Neuronal stem cell (in vitro differentiated cells): ENCODE measurements at regions not wholly inside any gene's neighbourhood (a gene's known extent, or its start where the extent isn't known, plus 50 kb on each side); places are given as distances from the start of the nearest gene placed in this dataset.

Source experiments
- DNase-seq: peaks from one replicate; pipeline ENCODE4 v3.0.0-alpha.2; 2013; ENCODE audit warnings: low spot score
- H2AFZ ChIP-seq: one replicate; pipeline ENCODE4 v1.6.1; 2013; ENCODE audit warnings: mild to moderate bottlenecking, low read length, inconsistent platforms
- H2AK5ac ChIP-seq: 2 replicates; pipeline ENCODE4 v1.6.1; 2013; ENCODE audit warnings: low read depth, mild to moderate bottlenecking, inconsistent platforms, low read length, moderate library complexity, mixed read lengths
- H2BK120ac ChIP-seq: 2 replicates; pipeline ENCODE4 v1.6.1; 2013; ENCODE audit warnings: low read depth, mild to moderate bottlenecking, inconsistent platforms, low read length, moderate library complexity, mixed read lengths
- H2BK12ac ChIP-seq: one replicate; pipeline ENCODE4 v1.6.1; 2013; ENCODE audit warnings: low read length, inconsistent platforms
- H2BK15ac ChIP-seq: 2 replicates; pipeline ENCODE4 v1.6.1; 2013; ENCODE audit warnings: mild to moderate bottlenecking, low read length, inconsistent platforms, mixed read lengths
- H2BK5ac ChIP-seq: one replicate; pipeline ENCODE4 v1.6.1; 2013; ENCODE audit warnings: inconsistent platforms, mild to moderate bottlenecking, low read length, moderate library complexity
- H3K14ac ChIP-seq: one replicate; pipeline ENCODE4 v1.6.1; 2013; ENCODE audit warnings: low read length, inconsistent platforms
- H3K18ac ChIP-seq: 2 replicates; pipeline ENCODE4 v1.6.1; 2013; ENCODE audit warnings: low read length, inconsistent platforms
- H3K23ac ChIP-seq: 2 replicates; pipeline ENCODE4 v1.6.1; 2013; ENCODE audit warnings: low read depth, mild to moderate bottlenecking, mixed read lengths, low read length, inconsistent platforms; ENCODE audit not compliant: poor library complexity
- H3K27ac ChIP-seq: replicated peaks from 3 replicates; pipeline ENCODE4 v1.5.1; 2013; ENCODE audit warnings: low read length, inconsistent platforms
- H3K27me3 ChIP-seq, 3 experiments: 2 replicates each; pipeline ENCODE4 v1.6.1; 2013; ENCODE audit warnings: low read length in 3 of 3, mild to moderate bottlenecking in 2 of 3, inconsistent platforms in 1 of 3, low read depth in 1 of 3, mixed read lengths in 1 of 3, moderate library complexity in 1 of 3; ENCODE audit not compliant: control insufficient read depth in 3 of 3, insufficient read depth in 3 of 3
- H3K36me3 ChIP-seq, 2 donors: replicated peaks in 1 of 2; 2 replicates each; pipeline ENCODE4 v1.6.1; 2013; ENCODE audit warnings: low read length in 2 of 2; ENCODE audit not compliant: control insufficient read depth in 2 of 2, insufficient read depth in 2 of 2
- H3K4ac ChIP-seq: 2 replicates; pipeline ENCODE4 v1.6.1; 2013; ENCODE audit warnings: inconsistent platforms, mild to moderate bottlenecking, low read length, moderate library complexity
- H3K4me1 ChIP-seq, 2 donors: 1 replicate in 1 of 2; 2 replicates in 1 of 2; pipeline ENCODE4 v1.6.1; 2013; ENCODE audit warnings: low read length in 2 of 2, low read depth in 1 of 2; ENCODE audit not compliant: control insufficient read depth in 2 of 2, insufficient read depth in 1 of 2
- H3K4me2 ChIP-seq: one replicate; pipeline ENCODE4 v1.6.1; 2013; ENCODE audit warnings: mild to moderate bottlenecking, low read length, inconsistent platforms; ENCODE audit not compliant: insufficient read depth, poor library complexity, severe bottlenecking
- H3K4me3 ChIP-seq, 2 donors: 2 replicates each; pipeline ENCODE4 v1.5.1; 2013; ENCODE audit warnings: low read length in 2 of 2, mild to moderate bottlenecking in 2 of 2, inconsistent platforms in 1 of 2, moderate library complexity in 1 of 2
- H3K79me1 ChIP-seq: one replicate; pipeline ENCODE4 v1.6.1; 2013; ENCODE audit warnings: low read depth, mild to moderate bottlenecking, inconsistent platforms, low read length, moderate library complexity
- H3K9ac ChIP-seq: one replicate; pipeline ENCODE4 v1.6.1; 2013; ENCODE audit warnings: mild to moderate bottlenecking, low read depth, low read length, inconsistent platforms; ENCODE audit not compliant: poor library complexity
- H3K9me3 ChIP-seq, 2 donors: replicated peaks in 1 of 2; 2 replicates each; pipeline versions ENCODE3 to v1.6.1; 2013; ENCODE audit warnings: low read length in 2 of 2, mild to moderate bottlenecking in 2 of 2, inconsistent platforms in 1 of 2, low read depth in 1 of 2, mixed read lengths in 1 of 2, moderate library complexity in 1 of 2; ENCODE audit not compliant: control insufficient read depth in 2 of 2, insufficient read depth in 1 of 2
- H4K8ac ChIP-seq: one replicate; pipeline ENCODE4 v1.6.1; 2013; ENCODE audit warnings: low read depth, mild to moderate bottlenecking, inconsistent platforms, low read length, moderate library complexity
- H4K91ac ChIP-seq: one replicate; pipeline ENCODE4 v1.6.1; 2013; ENCODE audit warnings: low read length, low read depth, mild to moderate bottlenecking, inconsistent platforms; ENCODE audit not compliant: poor library complexity
- WGBS, 2 donors: extraction: QIAGEN DNeasy Blood & Tissue Kit; methylation state at CpG; one replicate each; pipeline ENCODE4 v1.1.7; 2013; ENCODE audit warnings: missing lambda C conversion rate in 2 of 2, mixed read lengths in 1 of 2; ENCODE audit not compliant: insufficient read length in 2 of 2, insufficient replicate concordance in 1 of 2; ENCODE audit errors: extremely low coverage in 2 of 2; 5-methylcytosine and 5-hydroxymethylcytosine counted together

GRCh38 chr11:27207025-27207650 is 155.9 kb downstream of the CCDC34 start:
- no peak overlapping the region for H4K8ac ChIP-seq
- H3K14ac ChIP-seq = no peak overlapping the region
- H3K23ac ChIP-seq = no peak overlapping the region
- H3K79me1 ChIP-seq = no peaks in the 10 kb centered on the region
- no peak overlapping the region for H2BK5ac ChIP-seq
- H2AK5ac ChIP-seq = no peak overlapping the region
- H3K4me2 ChIP-seq = no peak overlapping the region
- H3K9ac ChIP-seq = no peak overlapping the region
- no peak overlapping the region for H2AFZ ChIP-seq
- no peak overlapping the region for H2BK15ac ChIP-seq
- no peak overlapping the region for H2BK120ac ChIP-seq
- no peaks in the 10 kb centered on the region for H3K36me3 ChIP-seq
- WGBS, 2 donors = no CpG with 5 or more reads among the region's 2 CpGs
- no peaks in the 10 kb centered on the region for H3K27me3 ChIP-seq
- H3K18ac ChIP-seq = no peak overlapping the region
- no peak overlapping the region for H2BK12ac ChIP-seq
- DNase-seq = no peak
- no peak overlapping the region for H3K4me3 ChIP-seq
- H4K91ac ChIP-seq = no peak overlapping the region
- no peak overlapping the region for H3K4ac ChIP-seq
- H3K27ac ChIP-seq = no peak overlapping the region
- no peaks in the 10 kb centered on the region for H3K9me3 ChIP-seq
- H3K4me1 ChIP-seq = peaks cover 0 to 1% of the 10 kb centered on the region in 2 donors

GRCh38 chr11:27205779-27206570 is 157.0 kb downstream of the CCDC34 start:
- Histone ChIP-seq H3K27ac (no peak overlapping the region), H4K91ac (no peak overlapping the region), H3K18ac (no peak overlapping the region), H2AFZ (no peak overlapping the region), H2AK5ac (no peak overlapping the region), H3K4me1 (peaks cover 0 to 1% of the 10 kb centered on the region in 2 donors), H3K36me3 (no peaks in the 10 kb centered on the region), H2BK5ac (no peak overlapping the region), H3K9ac (no peak overlapping the region), H3K23ac (no peak overlapping the region), H3K27me3 (no peaks in the 10 kb centered on the region), H2BK15ac (no peak overlapping the region), H3K9me3 (no peaks in the 10 kb centered on the region), H3K4me2 (no peak overlapping the region), H2BK120ac (no peak overlapping the region), H3K79me1 (no peaks in the 10 kb centered on the region), H3K4me3 (no peak overlapping the region), H2BK12ac (no peak overlapping the region), H3K14ac (no peak overlapping the region), H3K4ac (no peak overlapping the region), H4K8ac (no peak overlapping the region)
- no peak for DNase-seq

GRCh38 chr11:27205250-27205649 is 157.8 kb downstream of the CCDC34 start:
- H3K4ac ChIP-seq = no peak overlapping the region
- no peak overlapping the region for H4K91ac ChIP-seq
- H3K4me2 ChIP-seq = no peak overlapping the region
- H3K18ac ChIP-seq = no peak overlapping the region
- H3K23ac ChIP-seq = no peak overlapping the region
- no peak overlapping the region for H3K27ac ChIP-seq
- H2AK5ac ChIP-seq = no peak overlapping the region
- no peak overlapping the region for H2BK5ac ChIP-seq
- H3K27me3 ChIP-seq = no peaks in the 10 kb centered on the region
- no CpG with 5 or more reads among the region's 3 CpGs for WGBS, 2 donors
- H3K36me3 ChIP-seq = no peaks in the 10 kb centered on the region
- H2AFZ ChIP-seq = no peak overlapping the region
- no peak overlapping the region for H3K14ac ChIP-seq
- H2BK12ac ChIP-seq = no peak overlapping the region
- no peak overlapping the region for H3K9ac ChIP-seq
- H2BK15ac ChIP-seq = no peak overlapping the region
- H4K8ac ChIP-seq = no peak overlapping the region
- no peaks in the 10 kb centered on the region for H3K9me3 ChIP-seq
- no peak overlapping the region for H2BK120ac ChIP-seq
- no peak overlapping the region for H3K4me3 ChIP-seq
- DNase-seq = no peak
- peaks cover 0 to 1% of the 10 kb centered on the region in 2 donors for H3K4me1 ChIP-seq
- no peaks in the 10 kb centered on the region for H3K79me1 ChIP-seq

GRCh38 chr11:27204529-27204928 is 158.5 kb downstream of the CCDC34 start:
- H2BK5ac ChIP-seq = no peak overlapping the region
- H3K23ac ChIP-seq = no peak overlapping the region
- no peak overlapping the region for H3K9ac ChIP-seq
- H3K4me1 ChIP-seq = peaks cover 0 to 1% of the 10 kb centered on the region in 2 donors
- no peak overlapping the region for H3K4me3 ChIP-seq
- no peaks in the 10 kb centered on the region for H3K79me1 ChIP-seq
- H2BK120ac ChIP-seq = no peak overlapping the region
- no peaks in the 10 kb centered on the region for H3K36me3 ChIP-seq
- no peaks in the 10 kb centered on the region for H3K27me3 ChIP-seq
- H2AK5ac ChIP-seq = no peak overlapping the region
- no peak overlapping the region for H3K14ac ChIP-seq
- no peak for DNase-seq
- H2AFZ ChIP-seq = no peak overlapping the region
- no peak overlapping the region for H4K8ac ChIP-seq
- no peak overlapping the region for H2BK15ac ChIP-seq
- H3K9me3 ChIP-seq = no peaks in the 10 kb centered on the region
- H2BK12ac ChIP-seq = no peak overlapping the region
- WGBS, 2 donors = no CpG with 5 or more reads among the region's 3 CpGs
- H3K4me2 ChIP-seq = no peak overlapping the region
- H3K27ac ChIP-seq = no peak overlapping the region
- no peak overlapping the region for H4K91ac ChIP-seq
- no peak overlapping the region for H3K4ac ChIP-seq
- no peak overlapping the region for H3K18ac ChIP-seq
